KMS-11 (cell line): ENCODE measurements at regions not wholly inside any gene's neighbourhood (a gene's known extent, or its start where the extent isn't known, plus 50 kb on each side); places are given as distances from the start of the nearest gene placed in this dataset.

ENCODE experiments used
- H2AFZ ChIP-seq: fragments of 200-600 bp; sonication (generic); 2 replicates; pipeline ENCODE4 v1.6.1; 2016; ENCODE audit warnings: antibody characterized with exemption, mixed run types, low read depth
- H3K27ac ChIP-seq: fragments of 200-600 bp; sonication (generic); 2 replicates; pipeline ENCODE4 v1.6.1; 2016; ENCODE audit warnings: mild to moderate bottlenecking, mixed run types
- H3K27me3 ChIP-seq: fragments of 200-600 bp; sonication (generic); 2 replicates; pipeline ENCODE4 v1.6.1; 2017; ENCODE audit warnings: mild to moderate bottlenecking, low read depth, mixed run types, moderate library complexity; ENCODE audit not compliant: insufficient read depth
- H3K36me3 ChIP-seq: fragments of 200-600 bp; sonication (generic); 2 replicates; pipeline ENCODE4 v1.6.1; 2017; ENCODE audit warnings: mild to moderate bottlenecking, mixed run types; ENCODE audit not compliant: insufficient read depth
- H3K4me1 ChIP-seq: fragments of 200-600 bp; sonication (generic); 2 replicates; pipeline ENCODE4 v1.6.1; 2016; ENCODE audit warnings: mild to moderate bottlenecking, low read depth, mixed run types; ENCODE audit not compliant: poor library complexity, severe bottlenecking
- H3K4me2 ChIP-seq: fragments of 200-600 bp; sonication (generic); 2 replicates; pipeline ENCODE4 v1.7.0; 2016; ENCODE audit warnings: mild to moderate bottlenecking, mixed run types
- H3K4me3 ChIP-seq: fragments of 200-600 bp; sonication (generic); IDR thresholded peaks from 2 replicates; pipeline ENCODE4 v1.6.1; 2017; ENCODE audit warnings: low read depth, low read length, mixed read lengths; ENCODE audit not compliant: insufficient read depth
- H3K79me2 ChIP-seq: fragments of 200-600 bp; sonication (generic); 2 replicates; pipeline ENCODE4 v1.6.1; 2016; ENCODE audit warnings: low read depth, mixed run types; ENCODE audit not compliant: insufficient read depth
- H3K9ac ChIP-seq: fragments of 200-600 bp; sonication (generic); 2 replicates; pipeline ENCODE4 v1.6.1; 2016; ENCODE audit warnings: mild to moderate bottlenecking, mixed run types
- H4K20me1 ChIP-seq: fragments of 200-600 bp; sonication (generic); 2 replicates; pipeline ENCODE4 v1.6.1; 2016; ENCODE audit warnings: mild to moderate bottlenecking, mixed run types; ENCODE audit not compliant: insufficient read depth
- CTCF ChIP-seq: fragments of 200-600 bp; sonication (generic); conservative IDR thresholded peaks from 2 replicates; pipeline ENCODE4 v1.6.1; 2017; ENCODE audit warnings: low read depth, mild to moderate bottlenecking, antibody characterized with exemption, low read length, moderate library complexity, mixed read lengths

GRCh38 chr21:28540514-28540913 is 452.2 kb downstream of the LTN1 start:
- Histone ChIP-seq H3K27me3 (no peaks in the 10 kb centered on the region), H2AFZ (no peak overlapping the region), H4K20me1 (no peaks in the 10 kb centered on the region), H3K9ac (no peak overlapping the region), H3K4me2 (no peak overlapping the region), H3K36me3 (no peaks in the 10 kb centered on the region), H3K4me1 (no peaks in the 10 kb centered on the region), H3K27ac (no peak overlapping the region), H3K79me2 (no peaks in the 10 kb centered on the region), H3K4me3 (no peak overlapping the region)
- no peak for TF ChIP-seq CTCF

GRCh38 chr21:28539623-28539988 is 453.1 kb downstream of the LTN1 start:
- Histone ChIP-seq H3K27ac (no peak overlapping the region), H2AFZ (no peak overlapping the region)

GRCh38 chr21:28538987-28539622 is 453.6 kb downstream of the LTN1 start:
- no peaks in the 10 kb centered on the region for H3K79me2 ChIP-seq
- H3K9ac ChIP-seq, result no peak overlapping the region
- no peaks in the 10 kb centered on the region for H4K20me1 ChIP-seq
- H2AFZ ChIP-seq, result no peak overlapping the region
- no peak for TF ChIP-seq CTCF
- H3K27me3 ChIP-seq, result no peaks in the 10 kb centered on the region
- no peaks in the 10 kb centered on the region for H3K4me1 ChIP-seq
- no peaks in the 10 kb centered on the region for H3K36me3 ChIP-seq
- no peak overlapping the region for H3K4me3 ChIP-seq
- no peak overlapping the region for H3K27ac ChIP-seq
- no peak overlapping the region for H3K4me2 ChIP-seq

More at GRCh38 chr21:28539623-28539988, 453.1 kb downstream of the LTN1 start:
- H3K79me2 ChIP-seq, result no peaks in the 10 kb centered on the region
- H3K4me1 ChIP-seq, result no peaks in the 10 kb centered on the region
- no peak overlapping the region for H3K4me2 ChIP-seq
- H4K20me1 ChIP-seq, result no peaks in the 10 kb centered on the region
- no peak overlapping the region for H3K9ac ChIP-seq
- H3K36me3 ChIP-seq, result no peaks in the 10 kb centered on the region
- no peak overlapping the region for H3K4me3 ChIP-seq
- no peak for TF ChIP-seq CTCF
- H3K27me3 ChIP-seq, result no peaks in the 10 kb centered on the region

- Histone ChIP-seq H3K27ac (no peak overlapping the region), H3K4me1 (no peaks in the 10 kb centered on the region), H3K79me2 (no peaks in the 10 kb centered on the region), H2AFZ (no peak overlapping the region), H4K20me1 (no peaks in the 10 kb centered on the region), H3K4me2 (no peak overlapping the region), H3K36me3 (no peaks in the 10 kb centered on the region), H3K4me3 (no peak overlapping the region), H3K9ac (no peak overlapping the region), H3K27me3 (no peaks in the 10 kb centered on the region)
- TF ChIP-seq CTCF, result no peak
Observed at GRCh38 chr21:28537371-28538079, 455.2 kb downstream of the LTN1 start.
